Activated CD4-positive, alpha-beta T cell treated with anti-CD3 and anti-CD28 coated beads for 48 hours (primary cell): ENCODE measurements at regions not wholly inside any gene's neighbourhood (a gene's known extent, or its start where the extent isn't known, plus 50 kb on each side); places are given as distances from the start of the nearest gene placed in this dataset.
"Not testable (repeated sequence)": the region's sequence is repeated elsewhere in the genome, so short reads cannot be mapped to it uniquely, and the experiment has no call there.

Experiments
- DNase-seq: peaks from one replicate; pipeline ENCODE4 v3.0.0-alpha.2; 2020

DNA sequence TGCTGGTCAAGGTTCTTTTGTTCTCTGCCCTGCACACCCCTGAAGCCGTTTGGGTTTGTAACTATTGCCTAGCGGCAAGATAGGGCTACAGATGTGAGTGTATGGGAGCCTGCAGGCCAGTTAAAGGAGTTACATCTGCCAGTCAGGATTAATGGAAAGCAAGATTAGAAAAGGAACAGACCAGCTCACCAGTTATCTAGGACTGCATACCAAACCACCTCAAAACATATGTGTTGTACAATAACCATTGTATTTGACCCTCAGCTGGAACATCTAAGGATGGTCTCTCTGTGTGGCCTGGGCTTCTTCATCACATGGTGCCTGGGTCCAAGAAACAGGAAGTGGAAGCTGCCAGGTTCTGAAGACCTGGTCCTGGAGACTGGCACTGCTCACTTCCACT, 52.5 kb upstream of the FBXO28 start:
- no peak for DNase-seq

DNA sequence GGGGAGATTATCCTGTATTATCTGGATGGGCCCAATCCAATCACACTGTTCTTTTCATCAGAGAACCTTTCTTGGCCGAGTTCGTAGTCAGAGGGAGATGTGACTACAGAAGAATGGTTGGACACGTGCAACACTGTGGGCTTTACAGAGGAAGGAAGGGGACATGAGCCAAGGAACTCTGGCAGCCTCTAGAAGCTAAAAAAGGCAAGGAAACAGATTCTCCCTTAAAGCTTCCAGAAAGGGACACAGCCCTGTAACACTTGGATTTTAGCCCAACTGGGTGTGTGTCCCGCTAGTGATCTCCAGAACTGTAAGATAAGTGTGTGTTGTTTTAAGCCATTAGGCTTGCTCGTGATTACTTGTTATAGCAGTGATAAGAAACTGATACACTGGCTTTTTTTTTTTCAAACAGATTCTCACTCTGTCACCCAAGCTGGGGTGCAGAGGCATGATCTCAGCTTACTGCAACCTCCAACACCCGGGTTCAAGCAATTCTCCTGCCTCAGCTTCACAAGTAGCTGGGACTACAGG, 53.9 kb upstream of the FBXO28 start:
- DNase-seq, result no peak

GRCh38 chr1:224058303-224058702, 55.6 kb upstream of the FBXO28 start:
- DNase-seq, result no peak

- no peak for DNase-seq
Observed at GRCh38 chr1:224057461-224058199, 56.3 kb upstream of the FBXO28 start.

- no peak for DNase-seq
Observed at GRCh38 chr1:224054611-224055010, 59.3 kb upstream of the FBXO28 start.

- DNase-seq, result no peak
Observed at GRCh38 chr1:224054012-224054411, 59.9 kb upstream of the FBXO28 start.

DNA sequence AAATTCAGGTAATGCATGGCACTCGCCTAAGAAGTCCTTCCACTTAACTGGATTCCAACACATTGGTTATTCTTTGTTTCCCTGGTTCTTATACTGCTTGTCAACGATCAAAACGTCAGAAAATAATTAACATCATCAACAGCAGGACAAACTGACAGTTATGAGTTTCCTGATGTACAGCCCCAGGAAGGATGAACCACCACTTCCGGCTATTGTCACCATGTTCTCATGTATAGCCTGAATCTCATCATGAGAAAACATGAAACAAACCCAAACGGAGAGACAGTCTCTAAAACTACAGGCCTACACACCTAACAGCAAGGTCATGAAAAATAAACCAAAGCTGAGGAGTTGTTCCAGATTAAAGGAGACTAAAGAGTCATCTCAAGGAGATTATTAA, 60.5 kb upstream of the FBXO28 start:
- no peak for DNase-seq

DNA sequence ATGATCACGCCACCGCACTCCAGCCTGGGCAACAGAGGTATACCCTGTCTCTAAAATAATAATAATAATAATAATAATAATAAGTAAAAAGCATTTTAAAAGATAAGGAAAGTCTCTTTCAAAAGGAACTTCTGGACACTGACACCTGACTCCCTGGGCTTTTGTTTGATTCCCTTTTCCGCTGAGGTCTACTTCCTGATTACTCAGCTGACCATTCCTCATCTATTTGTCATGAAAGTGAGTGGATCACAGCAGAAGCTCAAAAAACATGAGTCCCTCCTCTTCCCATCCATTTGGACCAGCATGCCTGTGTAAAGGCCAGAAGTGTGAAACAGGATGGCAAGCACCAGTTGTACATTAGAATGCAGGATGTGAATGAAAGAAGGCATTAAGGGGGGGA, 61.1 kb upstream of the FBXO28 start:
- no peak for DNase-seq

- DNase-seq, result not testable (repeated sequence)
Observed at GRCh38 chr1:224051782-224052181, 62.1 kb upstream of the FBXO28 start.

DNA sequence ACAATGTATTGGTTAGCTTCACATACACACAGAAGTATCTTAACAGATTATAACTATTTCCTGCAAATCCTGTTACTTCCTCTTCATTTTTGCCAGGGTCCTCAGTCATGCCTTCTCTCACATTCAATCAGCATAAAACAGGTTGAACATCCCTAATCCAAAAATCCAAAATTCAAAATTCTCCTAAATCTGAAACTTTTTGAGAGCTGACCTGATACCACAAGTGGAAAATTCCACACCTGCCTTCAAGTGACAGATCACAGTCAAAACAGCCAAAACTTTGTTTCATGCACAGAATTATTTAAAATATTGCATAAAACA, 62.9 kb upstream of the FBXO28 start:
- DNase-seq, result no peak

DNA sequence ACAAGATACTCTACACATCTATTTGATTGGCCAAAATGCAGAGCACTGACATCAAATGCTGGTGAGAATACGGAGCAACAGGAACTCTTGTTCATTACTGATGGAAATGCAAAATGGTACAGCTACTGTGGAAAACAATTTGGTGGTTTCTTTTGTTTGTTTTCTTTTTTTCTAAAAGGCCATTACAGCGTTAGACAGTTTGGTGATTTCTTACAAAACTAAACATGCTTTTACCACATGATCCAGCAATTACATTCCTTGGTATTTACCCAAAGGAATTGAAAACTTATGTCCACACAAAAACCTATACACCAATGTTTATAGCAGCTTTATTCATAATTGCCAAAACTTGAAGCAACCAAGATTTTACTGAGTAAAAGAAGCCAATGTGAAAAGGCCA, 66.4 kb upstream of the FBXO28 start:
- no peak for DNase-seq

- DNase-seq, result no peak
Observed at GRCh38 chr1:224045556-224045955, 68.4 kb upstream of the FBXO28 start.

- no peak for DNase-seq
Observed at GRCh38 chr1:224044420-224044819, 69.5 kb upstream of the FBXO28 start.

DNA sequence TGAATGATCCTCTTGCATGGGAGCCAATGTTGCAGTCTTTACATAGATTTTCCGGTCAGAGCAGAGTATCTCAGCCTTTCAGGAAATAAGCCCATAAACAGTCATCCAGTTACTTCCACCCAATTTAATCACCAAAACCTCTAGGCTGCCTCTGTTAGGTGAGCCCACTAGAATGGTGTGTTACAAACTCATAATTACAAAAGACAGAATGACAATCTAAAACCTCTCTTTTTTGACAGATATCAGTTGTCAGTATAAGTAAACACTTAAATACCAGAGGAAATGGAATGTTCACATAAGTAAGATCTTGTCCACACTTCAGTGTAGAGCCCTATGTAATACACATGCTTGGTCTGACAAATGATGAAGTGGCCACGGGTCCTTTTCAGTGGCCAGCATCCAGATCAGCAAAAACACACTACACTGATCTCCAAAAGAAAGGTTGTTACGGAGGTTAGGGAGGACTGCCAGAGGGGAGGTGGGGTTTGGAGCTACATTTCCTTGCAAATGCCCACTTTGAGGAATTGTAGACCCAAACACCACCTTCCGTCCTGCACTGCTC, 71.3 kb upstream of the FBXO28 start:
- DNase-seq, result no peak

- no peak for DNase-seq
Observed at GRCh38 chr1:224041032-224041431, 72.9 kb upstream of the FBXO28 start.

DNA sequence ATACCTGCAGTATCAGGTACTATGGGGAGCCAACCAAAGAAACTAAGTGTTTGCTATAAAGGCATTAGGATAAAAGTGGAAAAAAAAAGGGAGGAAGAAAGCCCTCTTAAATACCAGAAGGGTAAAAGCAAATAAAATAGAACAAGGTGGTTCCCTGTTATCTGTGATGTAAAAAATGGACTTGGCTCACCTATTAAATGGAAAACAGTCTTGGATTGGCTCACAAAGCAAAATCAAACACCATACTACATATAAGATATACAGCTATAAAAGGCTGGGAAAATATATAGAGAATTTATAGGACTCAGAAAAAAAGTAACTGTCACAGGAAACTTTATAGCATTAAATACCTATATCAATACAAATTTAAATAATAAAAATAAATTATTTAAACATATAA, 73.5 kb upstream of the FBXO28 start:
- DNase-seq, result not testable (repeated sequence)

GRCh38 chr1:224040006-224040405, 73.9 kb upstream of the FBXO28 start:
- DNase-seq, result not testable (repeated sequence)

DNA sequence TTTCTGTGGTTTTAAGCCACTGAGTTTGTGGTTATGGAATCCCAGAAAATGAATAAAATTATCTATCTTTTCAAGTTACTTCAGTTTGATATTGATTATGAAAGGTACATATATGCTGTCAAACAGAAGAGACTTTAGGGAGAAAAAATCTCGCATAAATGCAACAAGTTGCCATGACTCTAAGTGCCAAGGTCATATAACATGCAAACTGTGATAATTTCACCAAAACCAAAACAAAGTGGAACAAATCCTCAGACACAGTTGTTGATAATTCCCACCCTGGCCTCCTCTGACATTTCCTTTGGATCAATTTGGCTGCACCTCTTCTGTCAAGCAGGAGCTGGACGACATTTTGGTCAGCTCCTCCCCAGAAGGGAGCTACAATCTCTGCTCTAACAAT, 75.1 kb upstream of the FBXO28 start:
- not testable (repeated sequence) for DNase-seq

- not testable (repeated sequence) for DNase-seq
Observed at GRCh38 chr1:224037362-224037761, 76.5 kb upstream of the FBXO28 start.

GRCh38 chr1:224032608-224033276, 81.2 kb upstream of the FBXO28 start:
- DNase-seq, result not testable (repeated sequence)

DNA sequence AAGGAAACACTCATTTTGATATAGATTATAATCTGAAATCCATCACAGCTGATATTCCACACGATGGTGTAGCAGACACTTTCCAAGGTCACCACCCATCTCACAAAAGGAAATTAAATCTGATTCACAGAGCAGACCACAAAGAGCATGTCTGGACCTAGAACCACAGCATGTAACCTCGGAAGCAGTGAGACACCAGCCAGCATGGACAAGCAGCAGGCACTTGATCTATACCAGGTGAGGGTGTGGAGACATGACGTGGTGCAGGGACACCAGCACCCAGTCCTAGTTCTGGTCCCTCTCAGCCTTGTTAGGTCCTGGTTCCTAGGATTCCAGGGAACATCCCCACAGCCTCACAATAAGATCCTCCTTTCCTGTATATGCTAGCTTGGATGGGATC, 81.9 kb upstream of the FBXO28 start:
- DNase-seq, result not testable (repeated sequence)

DNA sequence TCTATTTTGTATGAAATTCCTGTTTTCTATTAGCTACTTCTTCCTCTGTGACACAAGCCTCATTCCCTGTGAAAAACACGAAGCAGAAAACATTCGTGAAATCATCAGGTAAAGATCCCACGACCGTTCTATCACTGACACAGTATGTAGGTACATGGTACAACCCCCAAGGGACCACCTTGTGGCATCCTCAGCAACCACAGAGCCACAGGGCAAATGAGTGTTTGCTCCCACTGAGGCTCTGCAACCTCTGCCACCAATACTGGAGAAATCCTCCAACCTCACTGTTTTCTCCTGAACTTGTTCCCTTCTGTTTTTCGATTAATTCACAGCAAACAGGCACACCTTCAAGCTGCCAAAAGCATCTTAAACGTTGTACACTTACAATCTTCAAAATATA, 83.7 kb upstream of the FBXO28 start:
- DNase-seq, result not testable (repeated sequence)

DNA sequence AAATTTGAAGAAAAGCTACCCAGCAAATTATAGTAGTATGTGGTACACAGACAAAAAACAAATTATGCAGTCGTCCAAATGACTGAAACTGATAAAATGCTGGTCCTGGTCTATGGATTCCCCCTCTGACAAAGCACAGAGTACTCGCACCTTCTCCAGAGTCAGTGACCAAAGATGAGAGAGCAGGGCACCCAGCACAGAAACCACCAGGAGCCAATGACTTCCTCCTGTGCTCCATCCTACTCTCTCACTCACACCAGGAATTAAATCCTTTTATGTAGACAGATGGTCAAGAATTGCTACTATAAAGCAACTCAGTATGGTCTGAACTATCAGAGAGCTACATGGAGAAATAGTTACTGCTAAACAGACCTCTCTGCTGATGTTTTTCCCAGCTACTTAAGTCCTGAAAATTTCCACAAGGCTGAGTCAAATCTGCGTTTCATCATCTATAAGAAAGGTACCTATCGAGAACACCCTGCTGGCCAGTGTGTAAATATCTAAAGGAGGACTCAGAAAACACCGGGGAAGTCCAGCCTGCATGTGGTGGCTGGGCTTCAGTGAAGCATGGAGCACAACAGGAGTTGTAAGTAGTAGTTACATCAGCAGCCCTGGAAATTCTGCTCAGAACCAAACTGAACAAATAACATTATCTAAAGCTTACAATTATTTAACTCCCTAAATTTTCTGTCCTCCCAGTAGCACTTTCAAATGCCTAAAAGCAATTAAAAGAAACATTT, 84.5 kb upstream of the FBXO28 start:
- not testable (repeated sequence) for DNase-seq
